Smooth muscle cell (in vitro differentiated cells): ENCODE measurements at regions not wholly inside any gene's neighbourhood (a gene's known extent, or its start where the extent isn't known, plus 50 kb on each side); places are given as distances from the start of the nearest gene placed in this dataset.

Experiments
- DNase-seq: peaks from one replicate; lab custom pipeline; 2025; ENCODE audit not compliant: unreplicated experiment; lab: John Stamatoyannopoulos, UW
- H2AFZ ChIP-seq: fragments of 200-600 bp; sonication (generic); 2 replicates; pipeline ENCODE4 v1.6.0; 2016; ENCODE audit warnings: antibody characterized with exemption, low read depth, mild to moderate bottlenecking
- H3F3A ChIP-seq: fragments of 200-600 bp; sonication (generic); 2 replicates; pipeline ENCODE4 v1.6.0; 2017; ENCODE audit warnings: antibody characterized with exemption, low read depth
- H3K27ac ChIP-seq: fragments of 200-600 bp; sonication (generic); 2 replicates; pipeline ENCODE4 v1.5.1; 2016; ENCODE audit warnings: low read depth, mild to moderate bottlenecking
- H3K27me3 ChIP-seq: fragments of 200-600 bp; sonication (generic); 2 replicates; pipeline ENCODE4 v1.6.1; 2016; ENCODE audit warnings: low read depth, mild to moderate bottlenecking
- H3K36me3 ChIP-seq: fragments of 200-600 bp; sonication (generic); 2 replicates; pipeline ENCODE4 v1.5.1; 2016; ENCODE audit warnings: low read depth
- H3K4me1 ChIP-seq: fragments of 200-600 bp; sonication (generic); 2 replicates; pipeline ENCODE4 v1.5.1; 2016; ENCODE audit warnings: low read depth
- H3K4me2 ChIP-seq: fragments of 200-600 bp; sonication (generic); 2 replicates; pipeline ENCODE4 v1.6.0; 2016; ENCODE audit warnings: mild to moderate bottlenecking
- H3K4me3 ChIP-seq: fragments of 200-600 bp; sonication (generic); 2 replicates; pipeline ENCODE4 v1.5.1; 2016; ENCODE audit warnings: mild to moderate bottlenecking
- H3K79me2 ChIP-seq: fragments of 200-600 bp; sonication (generic); 2 replicates; pipeline ENCODE4 v1.6.0; 2016; ENCODE audit warnings: low read depth, mild to moderate bottlenecking
- H3K9ac ChIP-seq: fragments of 200-600 bp; sonication (generic); 2 replicates; pipeline ENCODE4 v1.6.0; 2016; ENCODE audit warnings: low read depth
- H3K9me3 ChIP-seq: fragments of 200-600 bp; sonication (generic); replicated peaks from 2 replicates; pipeline ENCODE4 v1.5.1; 2016; ENCODE audit warnings: low read depth
- H4K20me1 ChIP-seq: fragments of 200-600 bp; sonication (generic); 2 replicates; pipeline ENCODE4 v1.6.0; 2016; ENCODE audit warnings: low read depth
- CTCF ChIP-seq: fragments of 200-600 bp; sonication (generic); IDR thresholded peaks from 2 replicates; pipeline ENCODE4 v1.5.1; 2017; ENCODE audit warnings: borderline replicate concordance, mild to moderate bottlenecking, antibody characterized with exemption; ENCODE audit not compliant: insufficient read depth, poor library complexity, severe bottlenecking
- WGBS: methylation state at CpG from one replicate; pipeline ENCODE4 v1.1.7; 2016; ENCODE audit warnings: low lambda C conversion rate; 5-methylcytosine and 5-hydroxymethylcytosine counted together

GRCh38 chr14:85306024-85306423 is 223.9 kb upstream of the FLRT2 start:
- no peak for DNase-seq
- Histone ChIP-seq H3K4me1 (no peaks in the 10 kb centered on the region), H3K4me2 (no peak overlapping the region), H3F3A (no peaks in the 10 kb centered on the region), H3K79me2 (no peaks in the 10 kb centered on the region), H2AFZ (no peak overlapping the region), H3K27me3 (no peaks in the 10 kb centered on the region), H3K4me3 (no peak overlapping the region), H3K36me3 (no peaks in the 10 kb centered on the region), H4K20me1 (no peaks in the 10 kb centered on the region), H3K27ac (no peak overlapping the region), H3K9me3 (no peaks in the 10 kb centered on the region), H3K9ac (no peak overlapping the region)
- no peak for TF ChIP-seq CTCF
- WGBS, result 89% methylated on average over 3 of the region's 3 CpGs

- H3K36me3 ChIP-seq, result no peaks in the 10 kb centered on the region
- 28% methylated on average over 8 of the region's 8 CpGs for WGBS
- no peak overlapping the region for H3K27ac ChIP-seq
- H3K4me1 ChIP-seq, result peaks cover 18% of the 10 kb centered on the region
- no peaks in the 10 kb centered on the region for H3K79me2 ChIP-seq
- DNase-seq, result no peak
- peak overlapping the region; percentile 80 for H2AFZ ChIP-seq
- no peaks in the 10 kb centered on the region for H3F3A ChIP-seq
- no peaks in the 10 kb centered on the region for H3K9me3 ChIP-seq
- no peaks in the 10 kb centered on the region for H4K20me1 ChIP-seq
- peak overlapping the region; percentile 63 for H3K4me2 ChIP-seq
- TF ChIP-seq CTCF, result no peak
- H3K9ac ChIP-seq, result no peak overlapping the region
- H3K4me3 ChIP-seq, result no peak overlapping the region
- H3K27me3 ChIP-seq, result no peaks in the 10 kb centered on the region
Measured at GRCh38 chr14:85308531-85309300, 221.2 kb upstream of the FLRT2 start.

GRCh38 chr14:85310491-85311272 is 219.3 kb upstream of the FLRT2 start:
- DNase-seq, result no peak
- H3K4me1 ChIP-seq, result peaks cover 32% of the 10 kb centered on the region
- H3K9me3 ChIP-seq, result no peaks in the 10 kb centered on the region
- H3K4me3 ChIP-seq, result no peak overlapping the region
- H3K4me2 ChIP-seq, result no peak overlapping the region
- H3K9ac ChIP-seq, result no peak overlapping the region
- no peaks in the 10 kb centered on the region for H3K36me3 ChIP-seq
- no peaks in the 10 kb centered on the region for H3K79me2 ChIP-seq
- 92% methylated on average over 8 of the region's 8 CpGs for WGBS
- H3K27me3 ChIP-seq, result no peaks in the 10 kb centered on the region
- H3K27ac ChIP-seq, result no peak overlapping the region
- no peak for TF ChIP-seq CTCF
- no peaks in the 10 kb centered on the region for H4K20me1 ChIP-seq
- peaks cover 11% of the 10 kb centered on the region for H3F3A ChIP-seq
- H2AFZ ChIP-seq, result no peak overlapping the region
